K562 (cell line): ENCODE measurements at regions not wholly inside any gene's neighbourhood (a gene's known extent, or its start where the extent isn't known, plus 50 kb on each side); places are given as distances from the start of the nearest gene placed in this dataset.

Experiments
- ATF2 ChIP-seq: sonication (generic); formaldehyde crosslinking; IDR thresholded peaks from 2 replicates; pipeline ENCODE4 v1.8.1; 2022; ENCODE audit warnings: missing genetic modification reagents
- DACH1 ChIP-seq: fragments of 450-650 bp; IDR thresholded peaks from 2 replicates; pipeline ENCODE4 v1.6.1; 2018; ENCODE audit not compliant: partially characterized antibody
- DIDO1 ChIP-seq: fragments of 450-650 bp; IDR thresholded peaks from 2 replicates; pipeline ENCODE4 v1.6.1; 2016; ENCODE audit warnings: low read depth, missing biosample characterization, missing genetic modification characterization
- ZNF707 ChIP-seq: fragments of 250-450 bp; sonication (Bioruptor Pico); conservative IDR thresholded peaks from 2 replicates; pipeline ENCODE4 v1.8.0; 2022; ENCODE audit warnings: inconsistent platforms, mild to moderate bottlenecking, moderate library complexity
- TF ChIP-seq, protein P1 (sequence below): IDR thresholded peaks from 3 replicates; pipeline ENCODE4 v1.6.1; 2011; ENCODE audit warnings: borderline replicate concordance, mild to moderate bottlenecking, moderate library complexity; ENCODE audit not compliant: insufficient read length; ENCODE audit errors: extremely low read depth
- TF ChIP-seq, protein P2 (sequence below): sonication (generic); formaldehyde crosslinking; IDR thresholded peaks from 2 replicates; pipeline ENCODE4 v1.8.0; 2023; ENCODE audit warnings: mild to moderate bottlenecking, missing genetic modification reagents

DNA sequence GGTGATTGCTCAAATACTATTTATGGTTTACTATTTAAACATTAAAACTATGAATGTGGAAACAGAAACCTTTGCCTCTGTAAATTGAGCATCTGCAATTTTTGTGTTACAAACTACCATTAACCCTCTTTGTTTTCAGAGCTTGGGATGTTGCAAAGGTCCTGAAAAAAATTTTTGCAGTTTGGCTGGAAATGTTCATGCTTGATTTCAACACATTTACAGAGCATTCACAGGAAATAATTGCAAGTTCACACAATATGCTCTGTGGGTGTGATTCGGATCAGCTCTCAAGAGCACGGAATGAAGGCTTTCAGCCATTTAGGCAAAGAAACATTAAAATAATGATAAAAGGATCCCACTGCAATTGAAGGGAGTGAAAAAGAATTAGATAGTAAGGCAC, 232.9 kb downstream of the ATP23 start (continued):
- TF ChIP-seq, protein P1, sequence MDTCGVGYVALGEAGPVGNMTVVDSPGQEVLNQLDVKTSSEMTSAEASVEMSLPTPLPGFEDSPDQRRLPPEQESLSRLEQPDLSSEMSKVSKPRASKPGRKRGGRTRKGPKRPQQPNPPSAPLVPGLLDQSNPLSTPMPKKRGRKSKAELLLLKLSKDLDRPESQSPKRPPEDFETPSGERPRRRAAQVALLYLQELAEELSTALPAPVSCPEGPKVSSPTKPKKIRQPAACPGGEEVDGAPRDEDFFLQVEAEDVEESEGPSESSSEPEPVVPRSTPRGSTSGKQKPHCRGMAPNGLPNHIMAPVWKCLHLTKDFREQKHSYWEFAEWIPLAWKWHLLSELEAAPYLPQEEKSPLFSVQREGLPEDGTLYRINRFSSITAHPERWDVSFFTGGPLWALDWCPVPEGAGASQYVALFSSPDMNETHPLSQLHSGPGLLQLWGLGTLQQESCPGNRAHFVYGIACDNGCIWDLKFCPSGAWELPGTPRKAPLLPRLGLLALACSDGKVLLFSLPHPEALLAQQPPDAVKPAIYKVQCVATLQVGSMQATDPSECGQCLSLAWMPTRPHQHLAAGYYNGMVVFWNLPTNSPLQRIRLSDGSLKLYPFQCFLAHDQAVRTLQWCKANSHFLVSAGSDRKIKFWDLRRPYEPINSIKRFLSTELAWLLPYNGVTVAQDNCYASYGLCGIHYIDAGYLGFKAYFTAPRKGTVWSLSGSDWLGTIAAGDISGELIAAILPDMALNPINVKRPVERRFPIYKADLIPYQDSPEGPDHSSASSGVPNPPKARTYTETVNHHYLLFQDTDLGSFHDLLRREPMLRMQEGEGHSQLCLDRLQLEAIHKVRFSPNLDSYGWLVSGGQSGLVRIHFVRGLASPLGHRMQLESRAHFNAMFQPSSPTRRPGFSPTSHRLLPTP, result no peak
- TF ChIP-seq DACH1 (no peak), DIDO1 (tag) (no peak), ATF2 (CRISPR knock-in tag) (no peak), ZNF707 (CRISPR knock-in tag) (no peak)
- TF ChIP-seq, protein P2, sequence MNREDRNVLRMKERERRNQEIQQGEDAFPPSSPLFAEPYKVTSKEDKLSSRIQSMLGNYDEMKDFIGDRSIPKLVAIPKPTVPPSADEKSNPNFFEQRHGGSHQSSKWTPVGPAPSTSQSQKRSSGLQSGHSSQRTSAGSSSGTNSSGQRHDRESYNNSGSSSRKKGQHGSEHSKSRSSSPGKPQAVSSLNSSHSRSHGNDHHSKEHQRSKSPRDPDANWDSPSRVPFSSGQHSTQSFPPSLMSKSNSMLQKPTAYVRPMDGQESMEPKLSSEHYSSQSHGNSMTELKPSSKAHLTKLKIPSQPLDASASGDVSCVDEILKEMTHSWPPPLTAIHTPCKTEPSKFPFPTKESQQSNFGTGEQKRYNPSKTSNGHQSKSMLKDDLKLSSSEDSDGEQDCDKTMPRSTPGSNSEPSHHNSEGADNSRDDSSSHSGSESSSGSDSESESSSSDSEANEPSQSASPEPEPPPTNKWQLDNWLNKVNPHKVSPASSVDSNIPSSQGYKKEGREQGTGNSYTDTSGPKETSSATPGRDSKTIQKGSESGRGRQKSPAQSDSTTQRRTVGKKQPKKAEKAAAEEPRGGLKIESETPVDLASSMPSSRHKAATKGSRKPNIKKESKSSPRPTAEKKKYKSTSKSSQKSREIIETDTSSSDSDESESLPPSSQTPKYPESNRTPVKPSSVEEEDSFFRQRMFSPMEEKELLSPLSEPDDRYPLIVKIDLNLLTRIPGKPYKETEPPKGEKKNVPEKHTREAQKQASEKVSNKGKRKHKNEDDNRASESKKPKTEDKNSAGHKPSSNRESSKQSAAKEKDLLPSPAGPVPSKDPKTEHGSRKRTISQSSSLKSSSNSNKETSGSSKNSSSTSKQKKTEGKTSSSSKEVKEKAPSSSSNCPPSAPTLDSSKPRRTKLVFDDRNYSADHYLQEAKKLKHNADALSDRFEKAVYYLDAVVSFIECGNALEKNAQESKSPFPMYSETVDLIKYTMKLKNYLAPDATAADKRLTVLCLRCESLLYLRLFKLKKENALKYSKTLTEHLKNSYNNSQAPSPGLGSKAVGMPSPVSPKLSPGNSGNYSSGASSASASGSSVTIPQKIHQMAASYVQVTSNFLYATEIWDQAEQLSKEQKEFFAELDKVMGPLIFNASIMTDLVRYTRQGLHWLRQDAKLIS (CRISPR knock-in tag), result no peak
